ENCODE measurements at regions not wholly inside any gene's neighbourhood (a gene's known extent, or its start where the extent isn't known, plus 50 kb on each side); places are given as distances from the start of the nearest gene placed in this dataset.

DNA sequence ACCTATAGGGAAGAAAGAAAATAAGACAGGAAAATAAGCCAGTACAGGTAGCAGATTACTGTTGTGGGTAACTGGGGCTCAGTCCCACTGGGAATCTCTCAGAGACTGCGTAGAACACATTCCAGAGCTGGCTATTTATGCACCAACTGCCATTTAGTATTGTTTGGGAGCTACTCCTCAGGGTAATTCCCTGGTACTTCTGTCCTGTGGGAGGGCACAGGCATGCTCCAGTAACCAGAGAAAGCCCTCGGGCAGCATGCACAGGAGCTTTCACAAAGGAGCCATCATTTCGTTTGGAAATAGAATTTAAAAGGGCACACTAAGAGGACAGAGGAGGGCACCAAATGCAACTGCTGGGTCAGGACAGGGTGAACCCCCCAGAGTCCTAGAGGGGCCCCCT, 148.0 kb upstream of the LRFN2 start:
- ATAC-seq (no peak; the same call in 1 of the 2 replicates), DNase-seq (ENCODE audit: low spot score) (no peak)
- H3K27ac Mint-ChIP-seq: no peak overlapping the region
- TF ChIP-seq ZNF423 (CRISPR knock-in tag; IDR thresholded peaks at IDR 0.05): no peak
- no peak for TF ChIP-seq ZNF416 (CRISPR knock-in tag; IDR thresholded peaks at IDR 0.05)
- no peak for TF ChIP-seq HMGA2 (CRISPR knock-in tag; IDR thresholded peaks at IDR 0.05)
- TF ChIP-seq OVOL2 (CRISPR knock-in tag; IDR thresholded peaks at IDR 0.05; ENCODE audit: borderline replicate concordance): no peak
- no peak for TF ChIP-seq SP1 (CRISPR knock-in tag; conservative IDR thresholded peaks at IDR 0.05)
- TF ChIP-seq, protein P1, sequence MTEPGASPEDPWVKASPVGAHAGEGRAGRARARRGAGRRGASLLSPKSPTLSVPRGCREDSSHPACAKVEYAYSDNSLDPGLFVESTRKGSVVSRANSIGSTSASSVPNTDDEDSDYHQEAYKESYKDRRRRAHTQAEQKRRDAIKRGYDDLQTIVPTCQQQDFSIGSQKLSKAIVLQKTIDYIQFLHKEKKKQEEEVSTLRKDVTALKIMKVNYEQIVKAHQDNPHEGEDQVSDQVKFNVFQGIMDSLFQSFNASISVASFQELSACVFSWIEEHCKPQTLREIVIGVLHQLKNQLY (CRISPR knock-in tag; IDR thresholded peaks at IDR 0.05): no peak
- TF ChIP-seq TP53 (CRISPR knock-in tag; IDR thresholded peaks at IDR 0.05): no peak
- no peak for TF ChIP-seq PRRX2 (CRISPR knock-in tag; IDR thresholded peaks at IDR 0.05)
- ChIA-PET POLR2A (no interaction called here), CTCF (interaction anchor here (1.4 kb wide), 1 partner anchor 22 kb away, joined by 5 read pairs; no protein-coding TSS in a partner anchor)
- H3K4me1 Mint-ChIP-seq: peaks cover 17% of the 10 kb centered on the region
- H3K4me3 Mint-ChIP-seq: no peak overlapping the region
- peaks cover 8% of the 10 kb centered on the region; the same call in 1 of the 2 replicates for H3K27me3 Mint-ChIP-seq (ENCODE audit: low read depth)
- no peaks in the 10 kb centered on the region for H3K9me3 Mint-ChIP-seq
- no peaks in the 10 kb centered on the region for H3K36me3 Mint-ChIP-seq

DNA sequence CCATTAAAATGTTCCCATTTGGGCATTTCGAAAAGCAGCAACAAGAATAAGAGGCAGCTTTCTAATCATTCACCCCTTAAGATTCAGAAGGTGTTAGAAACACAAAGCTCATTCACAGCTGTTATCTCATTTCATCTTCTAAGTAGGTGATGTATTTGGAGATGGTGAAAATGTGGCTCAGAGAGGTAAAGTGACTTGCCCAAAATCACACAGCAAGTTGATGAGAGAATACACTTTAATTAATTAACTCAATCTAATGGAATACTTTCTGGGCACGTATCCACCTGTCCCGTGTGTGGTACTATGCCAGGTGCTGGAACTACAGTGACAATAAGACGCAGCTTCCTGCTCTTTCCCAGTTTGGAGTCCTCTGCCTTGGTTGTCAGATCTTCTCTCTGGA, 147.4 kb upstream of the LRFN2 start:
- ChIA-PET POLR2A (no interaction called here), CTCF (no interaction called here)
- DNase-seq (ENCODE audit: low spot score): no peak

DNA sequence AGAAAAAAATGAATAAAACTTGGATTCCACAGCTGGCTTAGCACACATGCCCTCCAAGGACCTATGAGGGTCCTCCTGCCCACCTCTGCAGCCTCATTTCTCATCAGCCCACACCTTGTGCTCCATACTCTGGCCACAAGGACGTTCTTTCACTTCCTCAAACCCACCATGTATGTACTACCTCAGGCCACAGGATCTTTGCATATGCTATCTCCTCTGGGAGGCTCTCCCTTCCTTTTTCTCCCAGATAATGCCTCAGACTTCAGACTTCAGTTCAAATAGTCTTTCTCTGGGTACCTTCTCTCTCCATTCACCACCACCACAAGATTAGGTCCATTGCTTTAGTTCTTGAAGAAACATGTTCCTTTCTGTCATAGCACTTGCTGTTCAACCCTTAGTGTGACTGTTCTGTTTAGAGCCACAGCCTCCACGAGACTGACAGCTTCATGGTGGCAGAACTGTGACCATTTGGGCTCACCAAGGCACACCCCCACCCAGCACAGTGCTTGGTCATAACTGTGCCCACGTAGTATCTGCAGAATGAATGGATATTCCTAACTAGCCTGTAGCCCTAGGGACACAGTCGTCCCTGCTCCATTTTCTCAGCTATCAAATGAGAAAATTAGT, 146.7 kb upstream of the LRFN2 start:
- no peaks in the 10 kb centered on the region for H3K9me3 Mint-ChIP-seq
- H3K27me3 Mint-ChIP-seq (ENCODE audit: low read depth): peaks cover 8% of the 10 kb centered on the region; the same call in 1 of the 2 replicates
- TF ChIP-seq CREM (CRISPR knock-in tag; IDR thresholded peaks at IDR 0.05) (no peak), GABPB1 (CRISPR knock-in tag; IDR thresholded peaks at IDR 0.05) (no peak), RELA (CRISPR knock-in tag; IDR thresholded peaks at IDR 0.05; ENCODE audit: borderline replicate concordance) (no peak), ZNF671 (CRISPR knock-in tag; IDR thresholded peaks at IDR 0.05) (no peak), ELF4 (CRISPR knock-in tag; IDR thresholded peaks at IDR 0.05; ENCODE audit: low read depth) (no peak)
- TF ChIP-seq, protein P2, sequence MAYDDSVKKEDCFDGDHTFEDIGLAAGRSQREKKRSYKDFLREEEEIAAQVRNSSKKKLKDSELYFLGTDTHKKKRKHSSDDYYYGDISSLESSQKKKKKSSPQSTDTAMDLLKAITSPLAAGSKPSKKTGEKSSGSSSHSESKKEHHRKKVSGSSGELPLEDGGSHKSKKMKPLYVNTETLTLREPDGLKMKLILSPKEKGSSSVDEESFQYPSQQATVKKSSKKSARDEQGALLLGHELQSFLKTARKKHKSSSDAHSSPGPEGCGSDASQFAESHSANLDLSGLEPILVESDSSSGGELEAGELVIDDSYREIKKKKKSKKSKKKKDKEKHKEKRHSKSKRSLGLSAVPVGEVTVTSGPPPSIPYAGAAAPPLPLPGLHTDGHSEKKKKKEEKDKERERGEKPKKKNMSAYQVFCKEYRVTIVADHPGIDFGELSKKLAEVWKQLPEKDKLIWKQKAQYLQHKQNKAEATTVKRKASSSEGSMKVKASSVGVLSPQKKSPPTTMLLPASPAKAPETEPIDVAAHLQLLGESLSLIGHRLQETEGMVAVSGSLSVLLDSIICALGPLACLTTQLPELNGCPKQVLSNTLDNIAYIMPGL (CRISPR knock-in tag; IDR thresholded peaks at IDR 0.05): no peak
- TF ChIP-seq, protein P3, sequence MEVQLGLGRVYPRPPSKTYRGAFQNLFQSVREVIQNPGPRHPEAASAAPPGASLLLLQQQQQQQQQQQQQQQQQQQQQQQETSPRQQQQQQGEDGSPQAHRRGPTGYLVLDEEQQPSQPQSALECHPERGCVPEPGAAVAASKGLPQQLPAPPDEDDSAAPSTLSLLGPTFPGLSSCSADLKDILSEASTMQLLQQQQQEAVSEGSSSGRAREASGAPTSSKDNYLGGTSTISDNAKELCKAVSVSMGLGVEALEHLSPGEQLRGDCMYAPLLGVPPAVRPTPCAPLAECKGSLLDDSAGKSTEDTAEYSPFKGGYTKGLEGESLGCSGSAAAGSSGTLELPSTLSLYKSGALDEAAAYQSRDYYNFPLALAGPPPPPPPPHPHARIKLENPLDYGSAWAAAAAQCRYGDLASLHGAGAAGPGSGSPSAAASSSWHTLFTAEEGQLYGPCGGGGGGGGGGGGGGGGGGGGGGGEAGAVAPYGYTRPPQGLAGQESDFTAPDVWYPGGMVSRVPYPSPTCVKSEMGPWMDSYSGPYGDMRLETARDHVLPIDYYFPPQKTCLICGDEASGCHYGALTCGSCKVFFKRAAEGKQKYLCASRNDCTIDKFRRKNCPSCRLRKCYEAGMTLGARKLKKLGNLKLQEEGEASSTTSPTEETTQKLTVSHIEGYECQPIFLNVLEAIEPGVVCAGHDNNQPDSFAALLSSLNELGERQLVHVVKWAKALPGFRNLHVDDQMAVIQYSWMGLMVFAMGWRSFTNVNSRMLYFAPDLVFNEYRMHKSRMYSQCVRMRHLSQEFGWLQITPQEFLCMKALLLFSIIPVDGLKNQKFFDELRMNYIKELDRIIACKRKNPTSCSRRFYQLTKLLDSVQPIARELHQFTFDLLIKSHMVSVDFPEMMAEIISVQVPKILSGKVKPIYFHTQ (CRISPR knock-in tag; IDR thresholded peaks at IDR 0.05): no peak
- H3K4me3 Mint-ChIP-seq: no peak overlapping the region
- H3K36me3 Mint-ChIP-seq: no peaks in the 10 kb centered on the region
- POLR2A ChIA-PET: no interaction called here
- no peak for DNase-seq (ENCODE audit: low spot score)
- ATAC-seq: no peak
- no peak overlapping the region for H3K27ac Mint-ChIP-seq
- CTCF ChIA-PET: no interaction called here
- H3K4me1 Mint-ChIP-seq: peaks cover 25% of the 10 kb centered on the region

More for the DNA sequence above, 147.4 kb upstream of the LRFN2 start:
- H3K9me3 Mint-ChIP-seq: no peaks in the 10 kb centered on the region
- no peak overlapping the region for H3K27ac Mint-ChIP-seq
- H3K36me3 Mint-ChIP-seq: no peaks in the 10 kb centered on the region
- TF ChIP-seq, protein P1 (CRISPR knock-in tag; IDR thresholded peaks at IDR 0.05): no peak
- TF ChIP-seq ZBTB21 (CRISPR knock-in tag; IDR thresholded peaks at IDR 0.05; ENCODE audit: borderline replicate concordance) (no peak), RELA (CRISPR knock-in tag; IDR thresholded peaks at IDR 0.05; ENCODE audit: borderline replicate concordance) (no peak), ZNF396 (CRISPR knock-in tag; IDR thresholded peaks at IDR 0.05; ENCODE audit: borderline replicate concordance) (no peak)
- TF ChIP-seq, protein P4, sequence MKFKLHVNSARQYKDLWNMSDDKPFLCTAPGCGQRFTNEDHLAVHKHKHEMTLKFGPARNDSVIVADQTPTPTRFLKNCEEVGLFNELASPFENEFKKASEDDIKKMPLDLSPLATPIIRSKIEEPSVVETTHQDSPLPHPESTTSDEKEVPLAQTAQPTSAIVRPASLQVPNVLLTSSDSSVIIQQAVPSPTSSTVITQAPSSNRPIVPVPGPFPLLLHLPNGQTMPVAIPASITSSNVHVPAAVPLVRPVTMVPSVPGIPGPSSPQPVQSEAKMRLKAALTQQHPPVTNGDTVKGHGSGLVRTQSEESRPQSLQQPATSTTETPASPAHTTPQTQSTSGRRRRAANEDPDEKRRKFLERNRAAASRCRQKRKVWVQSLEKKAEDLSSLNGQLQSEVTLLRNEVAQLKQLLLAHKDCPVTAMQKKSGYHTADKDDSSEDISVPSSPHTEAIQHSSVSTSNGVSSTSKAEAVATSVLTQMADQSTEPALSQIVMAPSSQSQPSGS (CRISPR knock-in tag; IDR thresholded peaks at IDR 0.05; ENCODE audit: borderline replicate concordance, low read depth): no peak
- no peak for ATAC-seq
- peaks cover 22% of the 10 kb centered on the region for H3K4me1 Mint-ChIP-seq
- no peak overlapping the region for H3K4me3 Mint-ChIP-seq
- peaks cover 8% of the 10 kb centered on the region; the same call in 1 of the 2 replicates for H3K27me3 Mint-ChIP-seq (ENCODE audit: low read depth)
